ENCODE measurements at regions not wholly inside any gene's neighbourhood (a gene's known extent, or its start where the extent isn't known, plus 50 kb on each side); places are given as distances from the start of the nearest gene placed in this dataset.

GRCh38 chr20:39669659-39670058 is 707.5 kb downstream of the DHX35 start:
- Histone ChIP-seq H3K4me3 (ENCODE audit: low read depth in 1 of 2, low read length in 2 of 2) (no peak overlapping the region), H3K36me3 (ENCODE audit: control insufficient read depth in 1 of 2, insufficient read depth in 2 of 2, low read length in 2 of 2) (no peaks in the 10 kb centered on the region), H3K27ac (ENCODE audit: low read depth, low read length) (no peak overlapping the region), H3K9me3 (ENCODE audit: control insufficient read depth in 1 of 2, low read length in 2 of 2) (no peaks in the 10 kb centered on the region), H3K9ac (ENCODE audit: low read depth in 1 of 2, low read length in 2 of 2) (no peak overlapping the region), H3K27me3 (ENCODE audit: control insufficient read depth in 1 of 2, insufficient read depth in 2 of 2, low read length in 2 of 2) (no peaks in the 10 kb centered on the region), H3K4me1 (ENCODE audit: control insufficient read depth in 1 of 2, insufficient read depth in 2 of 2, low read length in 2 of 2) (no peaks in the 10 kb centered on the region)

- Histone ChIP-seq H3K4me3 (ENCODE audit: low read depth in 1 of 2, low read length in 2 of 2) (no peak overlapping the region), H3K27ac (ENCODE audit: low read depth, low read length) (no peak overlapping the region), H3K36me3 (ENCODE audit: control insufficient read depth in 1 of 2, insufficient read depth in 2 of 2, low read length in 2 of 2) (no peaks in the 10 kb centered on the region), H3K9me3 (ENCODE audit: control insufficient read depth in 1 of 2, low read length in 2 of 2) (no peaks in the 10 kb centered on the region), H3K27me3 (ENCODE audit: control insufficient read depth in 1 of 2, insufficient read depth in 2 of 2, low read length in 2 of 2) (no peaks in the 10 kb centered on the region), H3K9ac (ENCODE audit: low read depth in 1 of 2, low read length in 2 of 2) (no peak overlapping the region), H3K4me1 (ENCODE audit: control insufficient read depth in 1 of 2, insufficient read depth in 2 of 2, low read length in 2 of 2) (no peaks in the 10 kb centered on the region)
Observed at GRCh38 chr20:39668038-39668437, 705.9 kb downstream of the DHX35 start.

GRCh38 chr20:39661833-39662232 is 699.7 kb downstream of the DHX35 start:
- no peaks in the 10 kb centered on the region for H3K9me3 ChIP-seq (ENCODE audit: control insufficient read depth in 1 of 2, low read length in 2 of 2)
- H3K4me3 ChIP-seq (ENCODE audit: low read depth in 1 of 2, low read length in 2 of 2) = no peak overlapping the region
- H3K27me3 ChIP-seq (ENCODE audit: control insufficient read depth in 1 of 2, insufficient read depth in 2 of 2, low read length in 2 of 2) = no peaks in the 10 kb centered on the region
- peaks cover 4 to 11% of the 10 kb centered on the region in 2 donors for H3K4me1 ChIP-seq (ENCODE audit: control insufficient read depth in 1 of 2, insufficient read depth in 2 of 2, low read length in 2 of 2)
- H3K9ac ChIP-seq (ENCODE audit: low read depth in 1 of 2, low read length in 2 of 2) = no peak overlapping the region
- no peaks in the 10 kb centered on the region for H3K36me3 ChIP-seq (ENCODE audit: control insufficient read depth in 1 of 2, insufficient read depth in 2 of 2, low read length in 2 of 2)
- no peak overlapping the region for H3K27ac ChIP-seq (ENCODE audit: low read depth, low read length)

GRCh38 chr20:39660965-39661364 is 698.8 kb downstream of the DHX35 start:
- no peak overlapping the region for H3K9ac ChIP-seq (ENCODE audit: low read depth in 1 of 2, low read length in 2 of 2)
- H3K36me3 ChIP-seq (ENCODE audit: control insufficient read depth in 1 of 2, insufficient read depth in 2 of 2, low read length in 2 of 2) = no peaks in the 10 kb centered on the region
- H3K9me3 ChIP-seq (ENCODE audit: control insufficient read depth in 1 of 2, low read length in 2 of 2) = no peaks in the 10 kb centered on the region
- H3K4me1 ChIP-seq (ENCODE audit: control insufficient read depth in 1 of 2, insufficient read depth in 2 of 2, low read length in 2 of 2) = peaks cover 4 to 11% of the 10 kb centered on the region in 2 donors
- H3K27me3 ChIP-seq (ENCODE audit: control insufficient read depth in 1 of 2, insufficient read depth in 2 of 2, low read length in 2 of 2) = no peaks in the 10 kb centered on the region
- peak overlapping the region in 1 of 2 donors; percentile 13 for H3K4me3 ChIP-seq (ENCODE audit: low read depth in 1 of 2, low read length in 2 of 2)
- no peak overlapping the region for H3K27ac ChIP-seq (ENCODE audit: low read depth, low read length)

GRCh38 chr20:39660226-39660625 is 698.1 kb downstream of the DHX35 start:
- no peak overlapping the region for H3K27ac ChIP-seq (ENCODE audit: low read depth, low read length)
- H3K9ac ChIP-seq (ENCODE audit: low read depth in 1 of 2, low read length in 2 of 2) = no peak overlapping the region
- no peaks in the 10 kb centered on the region for H3K9me3 ChIP-seq (ENCODE audit: control insufficient read depth in 1 of 2, low read length in 2 of 2)
- H3K27me3 ChIP-seq (ENCODE audit: control insufficient read depth in 1 of 2, insufficient read depth in 2 of 2, low read length in 2 of 2) = no peaks in the 10 kb centered on the region
- H3K4me3 ChIP-seq (ENCODE audit: low read depth in 1 of 2, low read length in 2 of 2) = no peak overlapping the region
- peaks cover 4 to 11% of the 10 kb centered on the region in 2 donors for H3K4me1 ChIP-seq (ENCODE audit: control insufficient read depth in 1 of 2, insufficient read depth in 2 of 2, low read length in 2 of 2)
- no peaks in the 10 kb centered on the region for H3K36me3 ChIP-seq (ENCODE audit: control insufficient read depth in 1 of 2, insufficient read depth in 2 of 2, low read length in 2 of 2)

- Histone ChIP-seq H3K27ac (ENCODE audit: low read depth, low read length) (no peak overlapping the region), H3K9ac (ENCODE audit: low read depth in 1 of 2, low read length in 2 of 2) (no peak overlapping the region), H3K9me3 (ENCODE audit: control insufficient read depth in 1 of 2, low read length in 2 of 2) (no peaks in the 10 kb centered on the region), H3K36me3 (ENCODE audit: control insufficient read depth in 1 of 2, insufficient read depth in 2 of 2, low read length in 2 of 2) (no peaks in the 10 kb centered on the region), H3K27me3 (ENCODE audit: control insufficient read depth in 1 of 2, insufficient read depth in 2 of 2, low read length in 2 of 2) (no peaks in the 10 kb centered on the region), H3K4me3 (ENCODE audit: low read depth in 1 of 2, low read length in 2 of 2) (no peak overlapping the region), H3K4me1 (ENCODE audit: control insufficient read depth in 1 of 2, insufficient read depth in 2 of 2, low read length in 2 of 2) (peaks cover 4 to 11% of the 10 kb centered on the region in 2 donors)
Observed at GRCh38 chr20:39658662-39659409, 696.7 kb downstream of the DHX35 start.

GRCh38 chr20:39654171-39654570 is 692.0 kb downstream of the DHX35 start:
- Histone ChIP-seq H3K9ac (ENCODE audit: low read depth in 1 of 2, low read length in 2 of 2) (no peak overlapping the region), H3K27me3 (ENCODE audit: control insufficient read depth in 1 of 2, insufficient read depth in 2 of 2, low read length in 2 of 2) (no peaks in the 10 kb centered on the region), H3K4me1 (ENCODE audit: control insufficient read depth in 1 of 2, insufficient read depth in 2 of 2, low read length in 2 of 2) (no peaks in the 10 kb centered on the region), H3K4me3 (ENCODE audit: low read depth in 1 of 2, low read length in 2 of 2) (no peak overlapping the region), H3K9me3 (ENCODE audit: control insufficient read depth in 1 of 2, low read length in 2 of 2) (no peaks in the 10 kb centered on the region), H3K36me3 (ENCODE audit: control insufficient read depth in 1 of 2, insufficient read depth in 2 of 2, low read length in 2 of 2) (no peaks in the 10 kb centered on the region), H3K27ac (ENCODE audit: low read depth, low read length) (no peak overlapping the region)

GRCh38 chr20:39651645-39652325 is 689.6 kb downstream of the DHX35 start:
- H3K4me3 ChIP-seq (ENCODE audit: low read depth in 1 of 2, low read length in 2 of 2) = no peak overlapping the region
- no peaks in the 10 kb centered on the region for H3K9me3 ChIP-seq (ENCODE audit: control insufficient read depth in 1 of 2, low read length in 2 of 2)
- no peak overlapping the region for H3K9ac ChIP-seq (ENCODE audit: low read depth in 1 of 2, low read length in 2 of 2)
- no peaks in the 10 kb centered on the region for H3K36me3 ChIP-seq (ENCODE audit: control insufficient read depth in 1 of 2, insufficient read depth in 2 of 2, low read length in 2 of 2)
- no peaks in the 10 kb centered on the region for H3K4me1 ChIP-seq (ENCODE audit: control insufficient read depth in 1 of 2, insufficient read depth in 2 of 2, low read length in 2 of 2)
- H3K27ac ChIP-seq (ENCODE audit: low read depth, low read length) = no peak overlapping the region
- H3K27me3 ChIP-seq (ENCODE audit: control insufficient read depth in 1 of 2, insufficient read depth in 2 of 2, low read length in 2 of 2) = no peaks in the 10 kb centered on the region

- no peaks in the 10 kb centered on the region for H3K36me3 ChIP-seq (ENCODE audit: control insufficient read depth in 1 of 2, insufficient read depth in 2 of 2, low read length in 2 of 2)
- H3K4me1 ChIP-seq (ENCODE audit: control insufficient read depth in 1 of 2, insufficient read depth in 2 of 2, low read length in 2 of 2) = no peaks in the 10 kb centered on the region
- no peak overlapping the region for H3K4me3 ChIP-seq (ENCODE audit: low read depth in 1 of 2, low read length in 2 of 2)
- H3K9ac ChIP-seq (ENCODE audit: low read depth in 1 of 2, low read length in 2 of 2) = no peak overlapping the region
- no peaks in the 10 kb centered on the region for H3K27me3 ChIP-seq (ENCODE audit: control insufficient read depth in 1 of 2, insufficient read depth in 2 of 2, low read length in 2 of 2)
- no peak overlapping the region for H3K27ac ChIP-seq (ENCODE audit: low read depth, low read length)
- H3K9me3 ChIP-seq (ENCODE audit: control insufficient read depth in 1 of 2, low read length in 2 of 2) = no peaks in the 10 kb centered on the region
Observed at GRCh38 chr20:39646874-39647413, 684.8 kb downstream of the DHX35 start.

GRCh38 chr20:39645131-39645530 is 683.0 kb downstream of the DHX35 start:
- no peaks in the 10 kb centered on the region for H3K4me1 ChIP-seq (ENCODE audit: control insufficient read depth in 1 of 2, insufficient read depth in 2 of 2, low read length in 2 of 2)
- H3K36me3 ChIP-seq (ENCODE audit: control insufficient read depth in 1 of 2, insufficient read depth in 2 of 2, low read length in 2 of 2) = no peaks in the 10 kb centered on the region
- no peak overlapping the region for H3K27ac ChIP-seq (ENCODE audit: low read depth, low read length)

More at GRCh38 chr20:39645131-39645530, 683.0 kb downstream of the DHX35 start:
- Histone ChIP-seq H3K9me3 (ENCODE audit: control insufficient read depth in 1 of 2, low read length in 2 of 2) (no peaks in the 10 kb centered on the region), H3K27me3 (ENCODE audit: control insufficient read depth in 1 of 2, insufficient read depth in 2 of 2, low read length in 2 of 2) (no peaks in the 10 kb centered on the region), H3K4me3 (ENCODE audit: low read depth in 1 of 2, low read length in 2 of 2) (no peak overlapping the region), H3K9ac (ENCODE audit: low read depth in 1 of 2, low read length in 2 of 2) (no peak overlapping the region)

Data from duodenal mucosa (tissue), 2 donors.